Right lobe of liver (tissue), 4 donors: ENCODE measurements at regions not wholly inside any gene's neighbourhood (a gene's known extent, or its start where the extent isn't known, plus 50 kb on each side); places are given as distances from the start of the nearest gene placed in this dataset.

Source experiments
- CTCF ChIP-seq, 4 donors: fragments of 200-600 bp in 3 of 4; fragments of 450-650 bp in 1 of 4; IDR thresholded peaks; one replicate each; pipeline versions ENCODE4 v1.5.1 to v1.8.0; 2016 to 2022; ENCODE audit warnings: antibody characterized with exemption in 4 of 4, mild to moderate bottlenecking in 2 of 4
- POLR2A ChIP-seq: fragments of 450-650 bp; IDR thresholded peaks from one replicate; pipeline ENCODE4 v1.6.1; 2017; ENCODE audit warnings: antibody characterized with exemption, mild to moderate bottlenecking
- donor health status: DM: no; HTN: no; CAD: no.
- donor health status: DM: no; HTN: no; CAD: no.
- donor health status: DM: no; HTN: yes; CAD: no.

GRCh38 chr5:39906146-39906545, 481.4 kb upstream of the DAB2 start:
- no peak for TF ChIP-seq CTCF (IDR thresholded peaks at IDR 0.05)
- no peak for TF ChIP-seq POLR2A
